ENCODE measurements at regions not wholly inside any gene's neighbourhood (a gene's known extent, or its start where the extent isn't known, plus 50 kb on each side); places are given as distances from the start of the nearest gene placed in this dataset.

GRCh38 chr5:157920828-157921170, 61.9 kb upstream of the CLINT1 start:
- DNase-seq, result no peak
- Histone ChIP-seq H3K27ac (no peak overlapping the region), H3K4me3 (no peak overlapping the region), H3K27me3 (no peaks in the 10 kb centered on the region), H3K4me1 (peaks cover 0 to 21% (median 10%) of the 10 kb centered on the region in 4 donors), H3K36me3 (no peaks in the 10 kb centered on the region), H3K9me3 (no peaks in the 10 kb centered on the region)
- no peak for TF ChIP-seq CTCF (IDR thresholded peaks at IDR 0.05)
- intact Hi-C loops (cut with DNase I; ENCODE audit: low total_unique reads), result no loop called here

- Histone ChIP-seq H3K36me3 (no peaks in the 10 kb centered on the region), H3K27ac (no peak overlapping the region), H3K27me3 (no peaks in the 10 kb centered on the region), H3K4me1 (peaks cover 0 to 24% (median 16%) of the 10 kb centered on the region in 4 donors), H3K9me3 (no peaks in the 10 kb centered on the region), H3K4me3 (no peak overlapping the region)
- TF ChIP-seq CTCF (IDR thresholded peaks at IDR 0.05), result no peak
- no peak for DNase-seq
- intact Hi-C loops (cut with DNase I; ENCODE audit: low total_unique reads), result no loop called here
Observed at GRCh38 chr5:157918811-157919742, 60.1 kb upstream of the CLINT1 start.

GRCh38 chr5:157917899-157918809, 59.2 kb upstream of the CLINT1 start:
- Histone ChIP-seq H3K27me3 (no peaks in the 10 kb centered on the region), H3K9me3 (no peaks in the 10 kb centered on the region), H3K36me3 (no peaks in the 10 kb centered on the region), H3K27ac (no peak overlapping the region), H3K4me3 (no peak overlapping the region), H3K4me1 (peaks cover 0 to 24% (median 16%) of the 10 kb centered on the region in 4 donors)
- TF ChIP-seq CTCF (IDR thresholded peaks at IDR 0.05), result peak in 1 of 2 experiments; percentile 30
- peak; percentile 54 to 69 for DNase-seq
- intact Hi-C loops (cut with DNase I; ENCODE audit: low total_unique reads), result no loop called here

GRCh38 chr5:157917491-157917890, 58.5 kb upstream of the CLINT1 start:
- no peak for DNase-seq
- Histone ChIP-seq H3K27ac (no peak overlapping the region), H3K27me3 (no peaks in the 10 kb centered on the region), H3K9me3 (no peaks in the 10 kb centered on the region), H3K36me3 (no peaks in the 10 kb centered on the region), H3K4me3 (no peak overlapping the region), H3K4me1 (peaks cover 0 to 24% (median 16%) of the 10 kb centered on the region in 4 donors)
- no peak for TF ChIP-seq CTCF (IDR thresholded peaks at IDR 0.05)
- intact Hi-C loops (cut with DNase I; ENCODE audit: low total_unique reads), result no loop called here

GRCh38 chr5:157915638-157916037, 56.7 kb upstream of the CLINT1 start:
- intact Hi-C loops (cut with DNase I; ENCODE audit: low total_unique reads), result no loop called here
- H3K27ac ChIP-seq, result peak overlapping the region; percentile 5 to 8
- peaks cover 0 to 24% (median 16%) of the 10 kb centered on the region in 4 donors for H3K4me1 ChIP-seq
- H3K27me3 ChIP-seq, result no peaks in the 10 kb centered on the region
- no peak for TF ChIP-seq CTCF (IDR thresholded peaks at IDR 0.05)
- H3K9me3 ChIP-seq, result no peaks in the 10 kb centered on the region
- no peak overlapping the region for H3K4me3 ChIP-seq
- no peaks in the 10 kb centered on the region for H3K36me3 ChIP-seq
- peak; percentile 72 to 88 for DNase-seq

Measured in tibial artery (tissue), 4 donors.